Fibroblast of skin of back (primary cell): ENCODE measurements at regions not wholly inside any gene's neighbourhood (a gene's known extent, or its start where the extent isn't known, plus 50 kb on each side); places are given as distances from the start of the nearest gene placed in this dataset.
A peak's percentile ranks its signal among the peaks of the same experiment; 100 is the strongest.
"Not testable (repeated sequence)": the region's sequence is repeated elsewhere in the genome, so short reads cannot be mapped to it uniquely, and the experiment has no call there.

ENCODE experiments used
- DNase-seq: peaks from one replicate; pipeline ENCODE4 v3.0.0-alpha.2; 2013

DNA sequence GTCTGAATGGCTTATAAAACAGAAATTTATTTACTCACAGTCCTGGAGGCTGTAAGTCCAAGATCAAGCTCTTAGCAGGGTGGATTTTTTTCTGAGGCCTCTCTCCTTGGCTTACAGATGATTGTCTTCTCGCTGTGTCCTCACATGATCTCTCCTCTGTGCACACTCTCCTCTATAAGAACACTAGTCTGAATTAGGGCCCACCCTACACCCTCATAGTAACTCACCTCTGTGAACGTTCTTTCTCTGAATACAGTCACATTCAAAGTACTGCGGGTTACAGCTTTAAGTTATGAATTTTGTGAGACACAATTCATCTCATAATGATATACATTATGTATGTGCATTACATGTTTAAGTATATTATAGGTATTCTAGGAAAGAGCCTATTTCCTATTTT, 135.7 kb upstream of the ATXN7L3B start:
- no peak for DNase-seq

DNA sequence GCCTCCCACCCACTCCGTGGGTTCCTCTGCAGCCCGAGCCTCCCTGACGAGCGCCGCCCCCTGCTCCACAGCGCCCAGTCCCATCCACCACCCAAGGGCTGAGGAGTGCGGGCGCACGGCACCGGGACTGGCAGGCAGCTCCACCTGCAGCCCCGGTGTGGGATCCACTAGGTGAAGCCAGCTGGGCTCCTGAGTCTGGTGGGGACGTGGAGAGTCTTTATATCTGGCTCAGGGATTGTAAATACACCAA, 134.5 kb upstream of the ATXN7L3B start:
- not testable (repeated sequence) for DNase-seq

DNA sequence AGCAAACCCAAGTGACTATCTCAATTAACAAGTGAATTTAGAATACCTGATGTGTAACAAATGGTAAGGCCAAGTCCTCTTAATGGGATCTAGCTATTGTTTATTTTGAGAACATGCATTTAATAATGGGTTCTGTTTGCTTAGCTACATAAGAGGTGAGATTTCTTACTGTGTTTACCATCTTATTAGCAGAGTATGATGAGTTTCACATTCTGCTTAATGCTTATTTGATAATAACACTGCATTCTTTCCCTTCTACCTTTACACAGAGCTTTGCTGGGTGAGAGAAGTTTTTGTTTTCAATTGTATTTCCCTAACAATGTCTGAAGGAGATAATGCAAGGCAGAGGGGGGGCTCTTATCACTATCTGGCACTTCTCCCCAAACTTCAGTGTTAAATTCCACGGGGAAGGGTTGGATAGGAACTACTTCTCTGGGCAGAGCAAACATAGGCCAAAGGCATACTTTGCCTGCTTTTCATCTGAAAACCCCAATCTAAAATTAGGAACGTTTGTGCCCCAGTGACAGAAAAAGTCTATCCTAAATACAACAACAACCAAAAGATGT, 129.0 kb upstream of the ATXN7L3B start:
- DNase-seq = no peak

DNA sequence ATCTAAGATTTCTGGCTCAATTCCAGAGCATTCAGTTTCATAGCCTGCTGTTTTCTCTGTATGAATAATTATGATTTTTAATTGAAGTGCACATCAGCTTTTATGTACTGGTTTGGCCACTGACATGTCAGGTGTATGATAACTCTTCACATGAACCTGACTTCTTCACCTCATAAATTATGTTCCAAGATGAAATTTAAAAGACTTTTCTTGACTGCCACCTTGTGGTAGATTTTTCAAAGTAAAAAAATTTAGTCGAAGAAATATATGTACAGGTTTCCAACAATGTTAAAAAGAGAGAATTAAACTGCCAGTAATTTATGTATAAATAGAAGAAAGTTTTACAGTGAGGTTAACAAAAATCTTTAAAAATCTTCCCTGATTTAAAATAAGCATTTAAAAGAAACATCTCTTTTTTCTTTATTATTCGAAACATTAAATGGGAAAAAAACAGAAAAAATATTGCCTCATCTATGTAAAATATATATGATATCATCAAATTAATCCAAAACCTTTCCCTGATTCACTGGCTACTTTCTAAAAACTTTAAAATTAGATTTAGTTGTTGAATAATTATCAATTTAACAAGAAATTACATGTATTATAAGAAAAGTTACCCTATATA, 124.9 kb upstream of the ATXN7L3B start:
- peak; percentile 25 for DNase-seq

DNA sequence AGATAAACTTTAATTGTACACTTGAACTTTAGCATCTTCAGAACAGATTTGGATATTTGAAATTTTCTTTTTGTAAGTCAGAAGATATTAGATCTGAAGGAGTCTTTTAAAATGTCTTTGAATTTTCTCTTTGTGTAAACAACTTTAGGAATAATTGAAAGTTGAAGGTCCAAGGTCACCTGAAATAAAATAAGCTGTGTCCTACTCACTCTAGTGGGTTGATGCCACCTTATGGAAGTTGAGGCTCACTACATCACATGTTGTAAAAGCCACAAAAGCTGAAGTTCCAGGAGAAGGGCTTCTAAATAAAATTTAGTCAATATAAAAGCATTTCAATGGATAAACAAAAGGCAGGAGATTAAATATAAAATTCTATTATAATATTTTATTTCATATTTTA, 122.0 kb upstream of the ATXN7L3B start:
- peak; percentile 28 for DNase-seq

DNA sequence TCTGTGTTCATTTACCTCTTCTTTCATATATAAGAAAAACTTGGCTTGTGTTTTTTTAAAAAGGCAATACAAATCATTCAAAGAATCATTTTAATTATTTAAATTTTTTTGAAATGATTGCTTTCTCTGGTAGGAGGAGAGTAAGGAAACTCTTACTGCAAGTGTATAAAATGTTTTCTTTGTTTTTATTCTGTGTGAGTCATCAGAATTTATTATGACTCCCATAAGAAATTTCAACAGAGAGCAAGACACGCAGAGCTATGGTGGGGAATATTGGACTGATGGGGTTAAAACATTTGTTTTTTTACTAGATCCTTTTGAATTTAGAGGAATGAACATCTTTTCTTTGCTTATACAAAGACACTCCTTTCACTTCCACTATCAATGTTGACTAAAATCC, 119.1 kb upstream of the ATXN7L3B start:
- peak; percentile 27 for DNase-seq

DNA sequence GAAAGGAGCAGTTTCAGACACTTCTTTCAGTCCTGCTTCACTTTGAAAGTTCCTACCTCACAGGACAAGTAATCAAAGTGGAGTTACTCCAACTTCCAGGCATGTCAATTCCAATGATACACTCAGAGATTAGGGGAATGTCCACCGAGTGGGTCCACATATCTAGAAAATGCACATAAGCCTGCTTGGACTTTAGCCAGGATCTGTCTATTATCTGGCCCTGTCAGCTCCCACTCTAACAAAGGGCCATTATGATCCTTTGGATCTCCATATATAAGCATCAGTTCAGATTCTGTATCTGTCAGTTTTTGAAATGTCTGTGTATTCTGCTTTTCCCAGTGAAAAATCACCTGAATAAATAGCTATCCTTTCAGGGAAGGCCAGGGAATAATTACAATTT, 112.9 kb upstream of the ATXN7L3B start:
- DNase-seq = no peak

DNA sequence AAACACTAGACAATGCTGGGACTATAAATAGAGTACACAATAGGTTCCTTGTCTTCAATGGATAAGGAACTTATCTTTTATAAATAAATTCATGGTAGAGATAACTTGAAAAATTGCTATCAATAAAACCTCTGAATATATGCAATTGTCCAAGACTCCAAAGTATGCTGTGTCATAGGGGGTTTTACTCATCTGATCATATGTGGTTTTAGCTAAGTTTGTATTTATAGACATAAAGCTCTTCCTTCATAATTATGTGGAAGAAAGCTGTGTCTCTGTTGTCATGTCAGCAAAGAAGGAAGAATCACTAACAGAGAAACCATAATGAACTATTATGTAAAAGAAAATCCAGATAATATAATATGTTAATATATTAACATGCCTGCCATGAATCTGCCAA, 111.5 kb upstream of the ATXN7L3B start:
- DNase-seq = no peak

DNA sequence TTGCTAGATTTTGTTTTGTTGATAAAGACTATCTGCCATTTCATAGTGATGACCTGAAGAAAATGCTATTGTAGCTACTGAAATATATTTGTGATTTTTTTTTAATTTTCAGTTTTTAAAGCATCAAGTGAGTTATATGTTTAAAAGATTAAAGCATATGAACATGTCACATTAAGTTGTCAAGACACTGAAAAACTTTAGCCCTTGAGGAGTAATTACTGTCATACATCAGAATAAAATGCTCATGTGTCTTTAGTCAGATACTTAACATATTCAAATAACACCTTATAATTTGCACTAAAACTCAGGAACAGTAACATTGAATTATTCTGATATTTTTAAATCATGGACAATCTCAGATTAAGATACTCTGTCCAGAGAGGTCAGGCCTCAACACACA, 108.1 kb upstream of the ATXN7L3B start:
- DNase-seq = no peak

DNA sequence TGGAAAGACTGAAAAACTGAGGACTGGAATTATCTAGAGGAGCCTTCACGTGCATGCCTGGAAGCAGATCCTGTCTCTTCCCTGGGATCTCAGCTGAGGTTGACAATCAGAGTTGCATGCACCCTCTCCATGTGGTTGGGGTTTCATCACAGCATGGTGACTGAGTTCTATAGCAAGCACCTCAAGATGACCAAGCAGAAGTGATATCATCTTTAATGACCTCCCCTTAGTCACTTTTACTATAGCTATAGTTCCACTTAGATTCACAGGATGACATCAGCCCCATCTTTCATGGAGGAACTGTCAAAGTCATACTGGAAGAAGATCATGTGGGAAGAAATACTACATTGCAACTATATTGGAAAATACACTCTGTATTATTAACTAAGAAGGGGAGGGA, 105.8 kb upstream of the ATXN7L3B start:
- DNase-seq = no peak

DNA sequence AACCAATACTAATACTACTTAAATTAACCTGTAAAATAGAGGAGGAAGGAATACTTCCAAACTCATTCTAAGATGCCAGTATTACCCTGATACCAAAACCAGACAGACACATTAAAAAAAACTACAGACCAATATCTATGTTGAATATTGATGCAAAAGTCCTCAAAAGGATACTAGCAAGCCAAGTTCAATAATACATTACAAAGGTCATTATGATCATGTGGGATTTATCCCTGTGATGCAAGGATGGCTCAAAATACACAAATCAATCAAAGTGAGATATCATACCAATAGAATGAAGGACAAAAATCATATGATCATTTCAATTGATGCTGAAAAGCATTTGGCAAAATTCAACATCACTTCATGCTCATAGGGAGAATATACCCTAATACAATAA, 97.2 kb upstream of the ATXN7L3B start:
- no peak for DNase-seq

DNA sequence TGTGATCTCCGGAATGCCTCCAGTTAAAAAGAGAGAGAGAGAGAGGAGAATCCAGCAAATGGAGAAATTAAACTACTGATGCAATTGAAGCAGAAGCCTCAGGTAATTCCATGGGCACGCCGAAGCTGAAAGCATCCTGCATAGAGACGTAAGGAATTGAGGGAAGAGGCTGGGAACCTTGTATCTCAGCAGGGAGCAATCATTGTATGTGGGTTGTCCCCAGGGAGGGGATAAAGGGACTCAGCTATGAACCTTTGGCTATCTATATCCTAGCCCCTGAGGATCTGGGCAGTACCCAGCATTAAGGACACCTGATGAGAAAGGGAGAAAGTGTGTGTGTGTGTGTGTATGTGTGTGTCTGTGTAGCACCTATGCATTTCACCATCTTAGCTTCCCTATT, 95.8 kb upstream of the ATXN7L3B start:
- DNase-seq = no peak

DNA sequence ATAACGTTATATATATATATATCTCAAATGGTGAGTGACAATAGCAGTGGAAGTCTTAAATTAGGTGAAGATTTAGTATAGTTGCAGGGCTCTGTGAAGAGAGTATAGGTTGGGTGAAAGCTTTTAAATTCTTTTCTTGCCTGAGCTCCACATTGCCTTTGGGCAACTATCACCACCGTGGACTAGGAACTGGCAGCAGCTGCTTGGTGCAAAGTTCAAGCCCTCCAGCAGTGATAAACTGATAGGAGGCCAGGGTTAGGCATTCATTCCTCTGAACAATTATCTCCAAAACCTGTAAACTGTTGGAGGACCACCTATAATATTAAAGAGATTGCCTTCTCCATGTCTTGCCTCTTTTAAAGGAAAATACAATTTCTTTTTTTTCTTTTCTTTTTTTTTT, 91.2 kb upstream of the ATXN7L3B start:
- no peak for DNase-seq

DNA sequence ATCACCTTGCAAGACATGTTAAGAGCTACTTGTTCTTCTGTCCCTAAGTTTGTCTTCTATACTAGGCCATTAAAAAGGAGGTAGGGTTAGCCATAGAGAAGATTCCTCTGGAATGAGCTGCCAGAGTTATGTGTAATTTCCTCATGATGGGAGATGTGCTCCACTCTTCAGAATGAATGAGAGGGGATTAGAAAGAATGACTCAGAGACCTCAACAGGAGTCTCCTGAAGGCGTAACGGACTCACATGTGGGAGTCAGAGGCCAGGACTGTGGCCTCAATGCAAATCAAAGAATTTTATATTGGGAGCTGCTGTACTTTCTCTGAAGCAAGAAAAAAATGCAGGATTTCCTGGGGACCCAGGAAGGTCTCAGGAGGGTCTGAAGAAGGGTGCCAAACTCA, 87.8 kb upstream of the ATXN7L3B start:
- peak; percentile 84 for DNase-seq

DNA sequence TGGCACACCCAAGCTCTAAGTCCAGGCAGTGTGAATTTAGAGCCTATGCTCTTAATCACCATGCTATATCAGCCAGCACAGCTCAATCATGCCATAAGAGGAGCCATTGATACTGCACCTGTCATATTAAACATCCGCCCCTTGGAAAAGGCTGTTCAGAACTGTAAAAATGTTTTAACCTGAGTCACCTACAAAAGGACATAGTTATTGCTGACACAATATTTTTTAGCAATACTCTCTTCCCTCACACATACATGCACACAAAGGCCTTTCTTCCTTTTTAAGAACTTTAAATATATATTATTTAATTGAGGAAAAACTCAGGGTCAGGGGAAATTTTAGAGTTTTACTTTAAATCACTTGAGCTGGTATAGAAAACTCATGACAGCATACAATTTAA, 83.5 kb upstream of the ATXN7L3B start:
- DNase-seq = no peak

DNA sequence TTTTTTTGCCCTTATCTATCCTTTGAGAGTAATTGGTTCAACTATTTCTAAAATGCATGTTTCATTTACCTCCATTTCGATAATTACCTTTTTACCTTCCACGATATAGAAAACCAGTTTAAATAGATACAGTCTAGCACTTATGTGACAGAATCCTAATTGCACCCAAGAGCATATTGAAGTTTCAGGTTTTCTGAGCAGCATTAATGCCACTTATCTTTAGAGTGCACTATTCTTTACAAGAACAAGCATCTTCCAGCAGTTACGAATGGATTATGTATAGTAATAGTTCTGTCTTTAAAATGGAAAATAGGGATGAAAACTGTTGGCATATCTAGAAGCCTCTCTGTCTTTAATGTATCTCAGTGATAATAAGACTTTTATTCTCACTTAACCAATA, 82.2 kb upstream of the ATXN7L3B start:
- DNase-seq = no peak

DNA sequence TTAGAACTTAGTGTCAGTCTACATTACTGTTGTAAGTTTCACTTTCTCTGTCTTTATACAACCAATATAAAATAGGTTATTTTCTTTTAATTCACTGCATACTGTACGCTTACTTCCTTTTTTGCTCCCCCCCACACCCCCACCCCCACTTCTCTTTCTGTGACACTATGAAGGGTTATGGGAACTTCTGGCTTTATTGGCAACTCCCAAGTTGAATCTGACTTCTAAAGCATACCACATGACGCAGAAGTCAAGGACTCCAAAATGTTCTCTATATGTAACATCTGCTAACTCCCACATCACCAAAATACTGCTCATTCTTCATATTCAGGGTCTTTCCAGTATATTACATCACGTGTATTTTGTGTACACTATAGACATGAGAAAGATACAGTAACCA, 81.2 kb upstream of the ATXN7L3B start:
- no peak for DNase-seq

DNA sequence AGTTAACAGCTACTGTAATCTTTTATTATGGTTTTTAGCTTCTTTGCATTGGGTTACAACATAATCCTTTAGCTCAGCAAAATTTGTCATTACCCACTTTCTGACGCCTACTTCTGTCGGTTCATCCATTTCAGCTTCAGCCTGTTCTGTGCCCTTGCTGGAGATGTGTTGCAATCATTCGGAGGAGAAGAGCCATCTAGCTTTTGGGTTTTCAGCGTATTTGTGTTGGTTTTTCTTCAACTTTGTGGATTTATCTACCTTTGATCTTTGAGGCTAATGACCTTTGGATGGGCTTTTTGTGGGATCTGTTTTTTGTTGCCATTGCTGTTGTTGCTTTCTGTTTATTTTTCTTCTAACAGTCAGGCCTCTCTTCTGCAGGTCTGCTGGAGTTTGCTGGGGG, 69.2 kb upstream of the ATXN7L3B start:
- no peak for DNase-seq

DNA sequence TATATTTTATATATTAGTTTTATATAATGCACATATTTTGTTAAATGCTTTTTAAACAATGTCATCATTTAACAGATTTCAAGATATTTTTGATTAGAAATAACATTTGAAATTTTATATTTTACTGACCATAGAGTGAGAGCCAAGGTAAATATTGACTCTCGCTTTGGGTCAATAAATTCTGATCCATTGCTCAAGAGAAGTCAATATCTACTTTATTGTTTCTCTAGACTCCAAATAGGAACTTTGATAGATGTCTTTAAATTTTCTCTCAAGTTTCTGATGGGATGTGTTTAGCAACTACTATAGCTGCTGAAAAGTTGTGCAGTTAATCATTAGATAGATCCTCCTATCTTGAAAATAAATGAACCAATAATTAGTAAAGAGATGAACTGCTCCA, 61.4 kb upstream of the ATXN7L3B start:
- DNase-seq = no peak

DNA sequence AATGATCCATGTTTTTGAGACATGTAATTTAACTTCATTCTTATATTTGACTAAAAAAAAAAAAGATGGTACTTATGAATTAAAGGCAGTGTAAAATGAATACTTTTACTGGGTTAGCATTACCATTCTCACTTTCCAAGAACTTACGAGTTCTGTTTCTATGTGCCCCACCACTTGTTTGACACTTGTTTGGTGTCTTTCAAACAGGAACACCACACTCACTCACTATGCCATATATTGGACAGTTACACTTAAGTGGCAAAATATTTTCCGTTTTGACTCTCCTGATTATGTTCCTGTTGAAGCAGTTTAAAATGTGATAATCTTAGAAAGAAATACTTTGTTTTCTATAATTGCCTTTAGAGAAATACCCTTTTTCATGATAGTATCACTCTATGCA, 56.6 kb upstream of the ATXN7L3B start:
- no peak for DNase-seq

DNA sequence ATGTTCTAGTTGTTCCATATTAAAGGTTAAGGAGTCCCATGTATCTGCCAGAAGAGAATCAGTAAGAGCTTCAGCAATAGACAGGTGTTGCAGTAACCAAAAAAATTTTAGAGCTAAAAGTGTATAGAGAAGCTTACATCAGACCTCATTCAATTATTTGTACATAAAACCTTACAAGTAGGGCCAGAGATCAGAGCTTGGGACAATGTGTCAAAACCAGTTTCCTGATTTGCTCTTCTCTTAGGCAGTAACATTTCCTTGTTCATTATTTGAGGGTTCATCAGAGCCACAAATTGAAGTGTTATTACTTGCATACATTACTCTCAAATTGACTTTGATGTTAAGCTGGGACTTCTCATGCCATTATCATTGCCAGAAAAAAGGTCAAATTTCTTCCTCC, 55.5 kb upstream of the ATXN7L3B start:
- DNase-seq = no peak

DNA sequence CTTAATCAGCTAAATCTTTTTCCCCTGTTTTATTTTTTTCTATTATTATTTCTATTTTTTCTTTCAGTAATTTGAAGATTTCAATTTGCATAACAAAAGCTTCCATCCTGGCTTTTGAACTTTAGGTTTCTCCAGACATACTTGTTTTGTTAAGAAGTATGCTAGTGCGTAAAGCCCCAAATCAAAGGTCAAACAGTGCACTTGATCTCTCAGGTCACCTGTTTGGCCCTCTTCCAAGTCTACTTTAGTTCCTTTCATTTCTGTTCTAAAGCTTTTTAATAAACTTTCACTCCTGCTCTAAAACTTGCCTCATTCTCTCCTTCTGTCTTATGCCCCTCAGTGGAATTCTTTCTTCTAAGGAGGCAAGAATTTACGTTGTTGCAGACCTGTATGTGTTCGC, 54.6 kb upstream of the ATXN7L3B start:
- DNase-seq = no peak
